Stromal cell of bone marrow (primary cell): ENCODE measurements at regions not wholly inside any gene's neighbourhood (a gene's known extent, or its start where the extent isn't known, plus 50 kb on each side); places are given as distances from the start of the nearest gene placed in this dataset.

ENCODE experiments used
- DNase-seq: peaks from one replicate; pipeline ENCODE4 v3.0.0-alpha.2; 2012; ENCODE audit warnings: low read depth

GRCh38 chr14:104274806-104275205 is 136.4 kb downstream of the KIF26A start:
- DNase-seq = no peak

- DNase-seq = no peak
Measured at GRCh38 chr14:104277416-104278213, 139.2 kb downstream of the KIF26A start.

- no peak for DNase-seq
Measured at GRCh38 chr14:104278214-104278534, 139.8 kb downstream of the KIF26A start.

- DNase-seq = no peak
Measured at GRCh38 chr14:104280085-104280901, 141.9 kb downstream of the KIF26A start.

GRCh38 chr14:104280902-104281767 is 142.7 kb downstream of the KIF26A start:
- no peak for DNase-seq

- no peak for DNase-seq
Measured at GRCh38 chr14:104281768-104282301, 143.4 kb downstream of the KIF26A start.

- DNase-seq = no peak
Measured at GRCh38 chr14:104282332-104283196, 144.2 kb downstream of the KIF26A start.

GRCh38 chr14:104283197-104284106 is 145.1 kb downstream of the KIF26A start:
- no peak for DNase-seq

GRCh38 chr14:104284107-104284592 is 145.8 kb downstream of the KIF26A start:
- DNase-seq = no peak

- no peak for DNase-seq
Measured at GRCh38 chr14:104284636-104285507, 146.5 kb downstream of the KIF26A start.

- no peak for DNase-seq
Measured at GRCh38 chr14:104285508-104285840, 147.1 kb downstream of the KIF26A start.

- no peak for DNase-seq
Measured at GRCh38 chr14:104286086-104286485, 147.7 kb downstream of the KIF26A start.

- DNase-seq = no peak
Measured at GRCh38 chr14:104286496-104286895, 148.1 kb downstream of the KIF26A start.

GRCh38 chr14:104287301-104288009 is 149.1 kb downstream of the KIF26A start:
- DNase-seq = no peak

- DNase-seq = no peak
Measured at GRCh38 chr14:104288272-104288671, 149.9 kb downstream of the KIF26A start.

GRCh38 chr14:104289507-104289906 is 151.1 kb downstream of the KIF26A start:
- no peak for DNase-seq

- DNase-seq = no peak
Measured at GRCh38 chr14:104290058-104290667, 151.8 kb downstream of the KIF26A start.

GRCh38 chr14:104290756-104291122 is 152.4 kb downstream of the KIF26A start:
- no peak for DNase-seq
